HepG2 (cell line): ENCODE measurements at regions not wholly inside any gene's neighbourhood (a gene's known extent, or its start where the extent isn't known, plus 50 kb on each side); places are given as distances from the start of the nearest gene placed in this dataset.

Experiments
- HNF4A ChIP-seq: sonication (generic); formaldehyde crosslinking; IDR thresholded peaks from 2 replicates; pipeline ENCODE4 v1.4.0; 2020; ENCODE audit warnings: missing genetic modification reagents
- POLR2A ChIP-seq, 2 experiments: IDR thresholded peaks; 2 replicates each; pipeline ENCODE4 v1.6.1; 2011; ENCODE audit warnings: low read depth in 2 of 2, low read length in 2 of 2, mild to moderate bottlenecking in 1 of 2, moderate library complexity in 1 of 2; ENCODE audit not compliant: insufficient read depth in 1 of 2
- SIN3A ChIP-seq: IDR thresholded peaks from 2 replicates; pipeline ENCODE4 v1.6.1; 2011; ENCODE audit warnings: low read depth, mild to moderate bottlenecking, control low read depth, low read length, borderline replicate concordance
- ZNF235 ChIP-seq: sonication (generic); formaldehyde crosslinking; IDR thresholded peaks from 2 replicates; pipeline ENCODE4 v1.8.1; 2023; ENCODE audit warnings: mild to moderate bottlenecking, missing genetic modification reagents, borderline replicate concordance
- ZNF605 ChIP-seq: sonication (generic); formaldehyde crosslinking; IDR thresholded peaks from 2 replicates; pipeline ENCODE4 v1.8.0; 2022; ENCODE audit warnings: mild to moderate bottlenecking, missing genetic modification reagents
- ZSCAN20 ChIP-seq: sonication (generic); formaldehyde crosslinking; IDR thresholded peaks from 2 replicates; pipeline ENCODE4 v1.4.0; 2020; ENCODE audit warnings: missing genetic modification reagents, mild to moderate bottlenecking, borderline replicate concordance
- TF ChIP-seq, protein P1 (sequence below): sonication (generic); formaldehyde crosslinking; IDR thresholded peaks from 2 replicates; pipeline ENCODE4 v1.8.1; 2022; ENCODE audit warnings: low read depth, mild to moderate bottlenecking, missing genetic modification reagents
- TF ChIP-seq, protein P2 (sequence below), 2 experiments: IDR thresholded peaks; 2 replicates each; pipeline ENCODE4 v1.6.1; 2011 to 2012; ENCODE audit warnings: low read length in 2 of 2, borderline replicate concordance in 1 of 2, low read depth in 1 of 2, mild to moderate bottlenecking in 1 of 2, moderate library complexity in 1 of 2
- TF ChIP-seq, protein P3 (sequence below): sonication (generic); formaldehyde crosslinking; IDR thresholded peaks from 2 replicates; pipeline ENCODE4 v1.4.0; 2020; ENCODE audit warnings: missing genetic modification reagents
- TF ChIP-seq, protein P4 (sequence below): sonication (generic); formaldehyde crosslinking; IDR thresholded peaks from 2 replicates; pipeline ENCODE4 v1.5.0; 2020; ENCODE audit warnings: mild to moderate bottlenecking, missing genetic modification reagents, moderate library complexity
- TF ChIP-seq, protein P5 (sequence below): IDR thresholded peaks from 2 replicates; pipeline ENCODE4 v1.6.1; 2012; ENCODE audit warnings: inconsistent platforms

DNA sequence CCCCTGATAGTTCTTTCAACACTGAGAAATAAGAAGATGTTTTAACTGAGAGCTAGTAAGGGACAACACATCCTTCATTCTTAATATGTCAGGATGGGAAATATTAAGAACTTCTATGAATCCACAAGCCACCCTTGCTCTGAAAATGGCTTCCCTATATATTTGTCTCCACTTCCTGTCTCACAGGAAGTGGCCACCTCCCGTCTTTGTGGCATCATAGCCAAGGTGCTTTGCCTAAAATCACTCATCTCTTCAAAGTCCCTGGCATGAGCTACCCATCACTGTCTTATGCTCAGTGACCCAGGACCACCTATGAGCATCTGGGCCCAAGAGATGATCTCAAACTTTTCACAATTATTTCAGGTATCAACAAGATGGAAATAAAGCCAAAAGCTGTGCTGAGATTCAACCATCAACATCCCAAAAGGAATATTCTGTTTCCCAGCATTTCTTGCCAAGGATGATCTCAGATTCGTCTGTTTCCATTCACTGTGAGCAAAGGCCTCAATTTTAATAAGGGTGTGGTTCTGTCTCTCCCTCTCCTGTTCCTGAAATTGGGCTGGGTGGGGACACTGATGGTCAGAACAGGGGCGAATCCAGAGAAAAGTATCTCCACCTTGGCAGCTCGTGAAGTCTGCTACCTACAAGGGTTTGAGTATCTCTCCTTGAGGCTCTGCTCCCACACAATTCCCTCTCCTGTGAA lies 493.9 kb downstream of the MN1 start:
- TF ChIP-seq, protein P1, sequence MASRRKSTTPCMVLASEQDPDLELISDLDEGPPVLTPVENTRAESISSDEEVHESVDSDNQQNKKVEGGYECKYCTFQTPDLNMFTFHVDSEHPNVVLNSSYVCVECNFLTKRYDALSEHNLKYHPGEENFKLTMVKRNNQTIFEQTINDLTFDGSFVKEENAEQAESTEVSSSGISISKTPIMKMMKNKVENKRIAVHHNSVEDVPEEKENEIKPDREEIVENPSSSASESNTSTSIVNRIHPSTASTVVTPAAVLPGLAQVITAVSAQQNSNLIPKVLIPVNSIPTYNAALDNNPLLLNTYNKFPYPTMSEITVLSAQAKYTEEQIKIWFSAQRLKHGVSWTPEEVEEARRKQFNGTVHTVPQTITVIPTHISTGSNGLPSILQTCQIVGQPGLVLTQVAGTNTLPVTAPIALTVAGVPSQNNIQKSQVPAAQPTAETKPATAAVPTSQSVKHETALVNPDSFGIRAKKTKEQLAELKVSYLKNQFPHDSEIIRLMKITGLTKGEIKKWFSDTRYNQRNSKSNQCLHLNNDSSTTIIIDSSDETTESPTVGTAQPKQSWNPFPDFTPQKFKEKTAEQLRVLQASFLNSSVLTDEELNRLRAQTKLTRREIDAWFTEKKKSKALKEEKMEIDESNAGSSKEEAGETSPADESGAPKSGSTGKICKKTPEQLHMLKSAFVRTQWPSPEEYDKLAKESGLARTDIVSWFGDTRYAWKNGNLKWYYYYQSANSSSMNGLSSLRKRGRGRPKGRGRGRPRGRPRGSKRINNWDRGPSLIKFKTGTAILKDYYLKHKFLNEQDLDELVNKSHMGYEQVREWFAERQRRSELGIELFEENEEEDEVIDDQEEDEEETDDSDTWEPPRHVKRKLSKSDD (CRISPR knock-in tag) = no peak
- TF ChIP-seq ZNF605 (CRISPR knock-in tag) (no peak), ZSCAN20 (no peak), POLR2A (IDR thresholded peaks at IDR 0.05; ENCODE audit: insufficient read depth in 1 of 2, low read depth in 2 of 2, low read length in 2 of 2) (no peak), HNF4A (CRISPR knock-in tag) (no peak), ZNF235 (CRISPR knock-in tag) (no peak), SIN3A (no peak)
- TF ChIP-seq, protein P2, sequence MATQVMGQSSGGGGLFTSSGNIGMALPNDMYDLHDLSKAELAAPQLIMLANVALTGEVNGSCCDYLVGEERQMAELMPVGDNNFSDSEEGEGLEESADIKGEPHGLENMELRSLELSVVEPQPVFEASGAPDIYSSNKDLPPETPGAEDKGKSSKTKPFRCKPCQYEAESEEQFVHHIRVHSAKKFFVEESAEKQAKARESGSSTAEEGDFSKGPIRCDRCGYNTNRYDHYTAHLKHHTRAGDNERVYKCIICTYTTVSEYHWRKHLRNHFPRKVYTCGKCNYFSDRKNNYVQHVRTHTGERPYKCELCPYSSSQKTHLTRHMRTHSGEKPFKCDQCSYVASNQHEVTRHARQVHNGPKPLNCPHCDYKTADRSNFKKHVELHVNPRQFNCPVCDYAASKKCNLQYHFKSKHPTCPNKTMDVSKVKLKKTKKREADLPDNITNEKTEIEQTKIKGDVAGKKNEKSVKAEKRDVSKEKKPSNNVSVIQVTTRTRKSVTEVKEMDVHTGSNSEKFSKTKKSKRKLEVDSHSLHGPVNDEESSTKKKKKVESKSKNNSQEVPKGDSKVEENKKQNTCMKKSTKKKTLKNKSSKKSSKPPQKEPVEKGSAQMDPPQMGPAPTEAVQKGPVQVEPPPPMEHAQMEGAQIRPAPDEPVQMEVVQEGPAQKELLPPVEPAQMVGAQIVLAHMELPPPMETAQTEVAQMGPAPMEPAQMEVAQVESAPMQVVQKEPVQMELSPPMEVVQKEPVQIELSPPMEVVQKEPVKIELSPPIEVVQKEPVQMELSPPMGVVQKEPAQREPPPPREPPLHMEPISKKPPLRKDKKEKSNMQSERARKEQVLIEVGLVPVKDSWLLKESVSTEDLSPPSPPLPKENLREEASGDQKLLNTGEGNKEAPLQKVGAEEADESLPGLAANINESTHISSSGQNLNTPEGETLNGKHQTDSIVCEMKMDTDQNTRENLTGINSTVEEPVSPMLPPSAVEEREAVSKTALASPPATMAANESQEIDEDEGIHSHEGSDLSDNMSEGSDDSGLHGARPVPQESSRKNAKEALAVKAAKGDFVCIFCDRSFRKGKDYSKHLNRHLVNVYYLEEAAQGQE (IDR thresholded peaks at IDR 0.05; ENCODE audit: borderline replicate concordance in 1 of 2, low read depth in 1 of 2, low read length in 2 of 2) = no peak
- TF ChIP-seq, protein P3, sequence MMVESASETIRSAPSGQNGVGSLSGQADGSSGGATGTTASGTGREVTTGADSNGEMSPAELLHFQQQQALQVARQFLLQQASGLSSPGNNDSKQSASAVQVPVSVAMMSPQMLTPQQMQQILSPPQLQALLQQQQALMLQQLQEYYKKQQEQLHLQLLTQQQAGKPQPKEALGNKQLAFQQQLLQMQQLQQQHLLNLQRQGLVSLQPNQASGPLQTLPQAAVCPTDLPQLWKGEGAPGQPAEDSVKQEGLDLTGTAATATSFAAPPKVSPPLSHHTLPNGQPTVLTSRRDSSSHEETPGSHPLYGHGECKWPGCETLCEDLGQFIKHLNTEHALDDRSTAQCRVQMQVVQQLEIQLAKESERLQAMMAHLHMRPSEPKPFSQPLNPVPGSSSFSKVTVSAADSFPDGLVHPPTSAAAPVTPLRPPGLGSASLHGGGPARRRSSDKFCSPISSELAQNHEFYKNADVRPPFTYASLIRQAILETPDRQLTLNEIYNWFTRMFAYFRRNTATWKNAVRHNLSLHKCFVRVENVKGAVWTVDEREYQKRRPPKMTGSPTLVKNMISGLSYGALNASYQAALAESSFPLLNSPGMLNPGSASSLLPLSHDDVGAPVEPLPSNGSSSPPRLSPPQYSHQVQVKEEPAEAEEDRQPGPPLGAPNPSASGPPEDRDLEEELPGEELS (CRISPR knock-in tag) = no peak
- TF ChIP-seq, protein P4, sequence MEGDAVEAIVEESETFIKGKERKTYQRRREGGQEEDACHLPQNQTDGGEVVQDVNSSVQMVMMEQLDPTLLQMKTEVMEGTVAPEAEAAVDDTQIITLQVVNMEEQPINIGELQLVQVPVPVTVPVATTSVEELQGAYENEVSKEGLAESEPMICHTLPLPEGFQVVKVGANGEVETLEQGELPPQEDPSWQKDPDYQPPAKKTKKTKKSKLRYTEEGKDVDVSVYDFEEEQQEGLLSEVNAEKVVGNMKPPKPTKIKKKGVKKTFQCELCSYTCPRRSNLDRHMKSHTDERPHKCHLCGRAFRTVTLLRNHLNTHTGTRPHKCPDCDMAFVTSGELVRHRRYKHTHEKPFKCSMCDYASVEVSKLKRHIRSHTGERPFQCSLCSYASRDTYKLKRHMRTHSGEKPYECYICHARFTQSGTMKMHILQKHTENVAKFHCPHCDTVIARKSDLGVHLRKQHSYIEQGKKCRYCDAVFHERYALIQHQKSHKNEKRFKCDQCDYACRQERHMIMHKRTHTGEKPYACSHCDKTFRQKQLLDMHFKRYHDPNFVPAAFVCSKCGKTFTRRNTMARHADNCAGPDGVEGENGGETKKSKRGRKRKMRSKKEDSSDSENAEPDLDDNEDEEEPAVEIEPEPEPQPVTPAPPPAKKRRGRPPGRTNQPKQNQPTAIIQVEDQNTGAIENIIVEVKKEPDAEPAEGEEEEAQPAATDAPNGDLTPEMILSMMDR = no peak
- TF ChIP-seq, protein P5, sequence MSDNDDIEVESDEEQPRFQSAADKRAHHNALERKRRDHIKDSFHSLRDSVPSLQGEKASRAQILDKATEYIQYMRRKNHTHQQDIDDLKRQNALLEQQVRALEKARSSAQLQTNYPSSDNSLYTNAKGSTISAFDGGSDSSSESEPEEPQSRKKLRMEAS = no peak
